ENCODE measurements at regions not wholly inside any gene's neighbourhood (a gene's known extent, or its start where the extent isn't known, plus 50 kb on each side); places are given as distances from the start of the nearest gene placed in this dataset.

DNA sequence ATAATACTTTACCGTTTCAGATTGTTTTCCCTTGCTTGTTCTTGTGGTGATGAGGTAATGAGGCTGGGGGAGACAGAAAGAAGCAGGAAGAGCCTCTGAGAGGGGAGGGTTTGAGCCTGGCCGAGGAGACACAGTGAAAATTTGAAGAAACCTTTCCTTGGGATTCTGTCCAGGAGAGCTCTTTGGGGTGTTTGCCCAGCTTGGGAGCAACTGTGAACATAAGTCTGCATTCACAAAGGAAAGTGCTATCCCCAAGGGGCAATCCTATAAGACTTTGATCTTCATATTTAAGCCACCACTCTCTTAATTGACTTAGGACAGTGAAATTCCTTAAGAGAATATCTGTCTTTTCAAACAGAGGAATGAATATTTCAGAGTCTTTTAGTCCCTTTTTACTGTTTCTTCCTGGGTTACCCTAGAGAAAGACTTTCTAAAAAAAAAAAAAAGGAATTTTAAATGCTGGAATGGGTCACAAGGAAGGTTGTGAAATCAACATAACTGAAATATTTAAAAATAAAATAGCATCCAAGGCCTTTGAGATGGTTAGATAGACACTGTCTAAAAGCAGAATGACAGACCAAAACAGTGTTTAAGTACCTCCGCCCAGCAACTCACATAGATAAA, 52.5 kb upstream of the STAM2 start:
- DNase-seq (ENCODE audit: low spot score) = peak; percentile 20

DNA sequence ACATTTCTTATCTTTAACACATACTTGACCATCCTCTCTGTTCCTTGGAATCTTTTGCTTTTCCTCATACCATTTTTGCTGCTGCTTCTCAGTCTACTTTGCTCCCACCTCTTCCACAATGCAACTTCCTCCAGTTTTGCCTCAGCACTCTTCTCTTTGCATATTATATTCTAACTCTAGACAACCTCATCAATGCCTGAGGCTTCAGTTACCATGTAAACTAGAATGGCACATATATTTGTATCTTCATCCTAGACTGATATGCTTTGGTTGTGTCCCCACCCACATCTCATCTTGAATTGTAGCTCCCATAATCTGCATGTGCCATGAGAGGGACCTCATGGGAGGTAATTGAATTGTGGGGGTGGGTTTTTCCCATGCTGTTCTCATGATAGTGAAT, 55.9 kb upstream of the STAM2 start:
- no peak for DNase-seq (ENCODE audit: low spot score)

DNA sequence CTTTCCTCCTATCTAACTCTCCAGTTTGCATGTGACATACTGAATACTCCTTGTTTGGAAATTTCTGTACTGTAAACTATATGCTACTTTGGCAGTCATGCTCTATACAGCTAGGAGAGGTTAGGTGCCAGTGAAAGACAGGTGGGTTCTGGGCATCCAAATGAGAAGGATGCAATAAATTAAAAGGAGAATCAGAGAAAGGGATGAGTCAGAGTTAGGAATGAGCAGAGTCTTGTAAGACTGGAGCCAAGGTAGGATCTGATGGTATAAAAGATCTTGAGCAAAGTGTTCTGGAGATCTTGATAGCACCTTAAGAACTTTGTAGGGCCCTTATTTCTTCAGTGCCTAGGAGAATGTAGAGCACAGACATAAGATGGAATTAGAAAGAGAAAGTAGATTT, 58.7 kb upstream of the STAM2 start:
- DNase-seq (ENCODE audit: low spot score) = no peak

DNA sequence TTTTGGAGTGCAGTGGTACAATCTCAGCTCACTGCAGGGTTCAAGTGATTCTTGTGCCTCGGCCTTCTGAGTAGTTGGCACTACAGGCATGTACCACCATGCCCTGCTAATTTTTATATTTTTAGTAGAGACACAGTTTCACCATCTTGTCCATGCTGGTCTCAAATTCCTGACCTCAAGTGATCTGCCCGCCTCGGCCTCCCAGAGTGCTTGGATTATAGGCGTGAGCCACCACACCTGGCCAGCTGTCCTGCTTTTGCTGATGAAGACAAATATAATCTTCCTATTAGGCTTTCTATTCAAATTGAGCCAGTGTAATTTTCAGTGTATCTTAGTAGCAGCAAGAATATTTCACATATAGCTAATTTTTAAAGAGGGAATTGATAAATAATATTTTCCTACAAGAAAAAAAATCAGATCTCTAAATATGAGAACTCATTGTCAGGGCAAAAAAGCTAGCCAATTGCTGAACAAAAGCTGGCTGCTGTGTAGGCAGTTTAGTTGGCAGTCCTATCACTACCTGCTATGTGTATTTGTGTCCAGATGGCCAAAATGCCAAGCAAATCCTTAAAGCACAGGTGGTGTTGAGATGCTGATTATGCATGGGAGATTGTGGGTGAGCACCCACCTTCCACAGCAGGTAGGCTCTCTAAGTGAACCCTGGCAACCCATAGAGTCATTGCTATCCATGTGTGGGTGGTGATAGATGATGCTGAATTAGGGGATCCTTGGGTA, 60.8 kb upstream of the STAM2 start:
- no peak for DNase-seq (ENCODE audit: low spot score)

DNA sequence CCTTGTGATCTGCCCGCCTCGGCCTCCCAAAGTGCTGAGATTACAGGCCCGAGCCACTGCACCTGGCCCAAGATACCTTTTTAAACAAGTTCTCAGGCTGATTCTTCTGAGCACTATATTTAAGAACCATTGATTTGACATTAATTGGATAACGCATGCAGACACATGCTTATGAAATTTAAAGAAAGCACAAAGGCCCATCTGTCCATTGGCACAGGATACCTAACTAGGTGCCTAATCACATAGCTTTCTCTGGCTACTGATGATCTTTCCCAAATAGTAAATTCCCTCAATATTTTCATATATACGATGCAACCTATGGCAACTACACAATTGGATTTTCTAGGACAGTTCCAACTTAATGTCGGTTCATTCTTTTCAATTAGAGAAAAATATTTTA, 62.5 kb upstream of the STAM2 start:
- no peak for DNase-seq (ENCODE audit: low spot score)

DNA sequence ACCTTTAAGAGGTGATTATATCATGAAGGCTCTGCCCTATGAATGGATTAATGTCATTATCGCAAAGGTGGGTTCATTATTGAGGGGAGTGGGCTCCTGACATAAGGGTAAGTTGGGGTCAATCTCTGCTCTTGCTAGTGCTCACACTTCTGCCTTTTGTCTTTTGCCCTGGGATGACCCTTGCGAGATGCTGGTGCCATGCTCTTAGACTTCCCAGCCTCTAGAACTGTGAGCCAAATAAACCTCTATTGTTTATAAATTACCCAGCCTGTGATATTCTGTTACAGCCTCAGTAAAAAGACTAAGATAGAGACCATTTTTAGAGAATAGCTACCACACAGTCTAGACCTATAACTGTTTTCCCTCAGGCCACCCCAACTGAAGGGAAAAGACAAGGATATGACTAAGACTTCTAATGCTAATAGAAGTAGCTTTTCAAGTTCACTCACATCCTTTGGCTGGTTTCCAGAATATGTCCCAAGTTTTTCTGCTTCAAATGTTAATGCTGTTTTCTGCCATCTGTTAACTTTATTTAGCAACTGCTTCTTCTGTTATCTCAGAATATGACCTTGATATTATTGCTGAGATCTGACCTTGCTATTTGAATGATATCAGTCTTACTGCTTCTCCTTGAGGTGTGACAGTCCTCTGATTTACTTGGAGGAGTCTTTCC, 65.1 kb upstream of the STAM2 start:
- DNase-seq (ENCODE audit: low spot score) = peak; percentile 8

DNA sequence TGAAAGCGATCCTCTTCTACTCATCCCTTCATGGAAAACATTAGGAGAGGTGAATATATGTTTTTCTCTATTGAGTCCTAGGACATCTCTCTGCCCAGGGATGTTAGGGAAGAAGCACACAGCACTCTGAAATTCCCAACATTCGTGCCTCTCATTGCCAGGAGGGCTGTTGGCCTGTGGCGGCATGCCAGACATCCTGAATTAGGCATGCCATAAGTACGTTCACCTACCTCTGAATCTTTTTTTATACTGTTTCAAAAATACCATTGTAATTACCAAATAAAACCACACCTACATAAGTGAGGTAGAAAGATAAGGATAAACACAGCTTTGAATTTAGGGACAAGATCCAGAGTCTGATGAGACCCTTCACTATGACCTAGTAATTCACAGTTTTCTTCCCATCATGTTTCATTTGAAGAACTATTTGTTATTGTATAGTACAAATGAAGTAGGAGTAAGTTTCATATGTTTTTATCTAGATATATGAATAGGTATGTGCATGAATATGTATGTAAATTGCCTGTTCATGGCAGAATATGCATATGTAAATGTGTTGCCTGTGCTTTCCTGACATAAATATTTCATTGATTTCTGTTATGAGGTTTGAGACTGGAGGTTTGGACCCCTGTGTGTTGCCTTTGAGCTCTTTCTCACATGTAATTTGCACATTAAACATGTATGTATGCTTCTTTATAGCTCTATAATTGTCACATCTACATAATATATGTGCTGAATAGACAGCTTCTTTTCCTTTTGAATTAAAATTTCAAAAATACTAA, 66.6 kb upstream of the STAM2 start:
- no peak for DNase-seq (ENCODE audit: low spot score)

DNA sequence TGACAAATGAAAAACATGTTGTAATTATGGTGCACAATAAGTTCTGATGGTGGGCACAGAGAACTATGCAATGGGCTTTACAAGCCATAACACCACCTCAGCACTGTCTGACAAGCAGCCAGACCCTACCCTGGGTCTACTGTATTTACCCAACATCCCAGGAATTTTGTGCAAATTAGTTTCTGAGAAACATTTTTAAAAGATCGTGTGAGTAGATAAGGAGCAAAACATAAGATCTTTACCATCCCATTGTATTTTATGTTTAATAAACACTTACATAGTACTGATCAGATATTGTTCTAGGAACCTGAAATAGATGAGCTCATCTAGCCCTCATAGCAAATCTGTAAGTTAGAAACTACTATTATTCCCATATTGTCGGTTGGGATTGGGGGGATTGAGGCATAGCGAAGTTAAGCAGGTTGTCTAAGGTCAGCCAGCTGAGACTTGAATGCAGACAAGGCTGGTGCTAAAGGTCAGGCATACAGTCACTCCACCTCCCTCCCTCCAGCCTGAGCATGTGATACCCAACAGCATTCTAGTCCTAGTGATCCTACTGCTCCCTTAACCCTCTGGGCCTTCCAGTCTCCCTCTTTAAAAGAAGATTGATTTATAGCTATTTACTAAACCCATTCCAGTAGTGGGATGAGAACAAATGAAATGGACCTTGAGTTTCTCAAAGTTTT, 67.4 kb upstream of the STAM2 start:
- no peak for DNase-seq (ENCODE audit: low spot score)

DNA sequence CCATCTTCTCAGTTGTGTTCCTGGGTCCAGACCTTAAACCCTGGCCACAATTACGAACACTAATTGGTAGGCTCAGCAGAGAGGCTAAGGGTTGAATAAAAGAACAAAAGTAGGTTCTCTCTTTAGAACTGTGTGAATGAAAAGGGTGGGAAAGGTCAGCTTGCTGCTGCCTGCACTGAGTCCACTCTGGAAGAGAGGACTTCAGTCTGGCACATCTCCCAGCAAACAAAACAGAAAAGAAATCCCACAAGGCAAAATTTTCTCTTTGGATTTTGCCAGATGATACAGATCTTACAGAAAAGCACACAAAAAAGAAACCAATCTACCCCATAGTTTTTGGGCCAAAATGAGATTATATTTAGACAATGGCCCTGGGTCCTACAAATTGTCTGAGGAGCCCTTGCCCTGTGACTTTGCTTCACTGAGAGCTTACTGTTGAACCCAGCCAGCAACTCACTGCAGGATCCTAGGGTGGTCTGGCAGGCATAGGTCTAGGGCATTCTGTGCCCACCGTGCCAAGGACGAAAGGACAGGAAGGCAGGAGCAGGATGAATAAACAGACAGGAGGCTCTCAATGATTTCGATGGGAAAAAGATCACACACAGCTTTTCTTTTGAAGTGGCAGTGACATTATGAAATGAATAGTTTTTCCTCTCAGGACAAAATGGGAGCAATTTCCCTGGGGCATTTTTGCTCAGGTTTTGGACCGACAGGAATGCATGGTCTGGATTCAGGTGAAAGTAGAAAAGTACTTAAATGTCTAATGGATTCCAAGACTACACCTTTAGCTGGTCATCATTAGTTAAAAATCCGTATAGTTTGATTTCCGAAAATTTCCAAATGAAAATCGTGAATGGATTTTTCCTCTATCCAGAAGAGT, 68.4 kb upstream of the STAM2 start:
- DNase-seq (ENCODE audit: low spot score) = no peak

DNA sequence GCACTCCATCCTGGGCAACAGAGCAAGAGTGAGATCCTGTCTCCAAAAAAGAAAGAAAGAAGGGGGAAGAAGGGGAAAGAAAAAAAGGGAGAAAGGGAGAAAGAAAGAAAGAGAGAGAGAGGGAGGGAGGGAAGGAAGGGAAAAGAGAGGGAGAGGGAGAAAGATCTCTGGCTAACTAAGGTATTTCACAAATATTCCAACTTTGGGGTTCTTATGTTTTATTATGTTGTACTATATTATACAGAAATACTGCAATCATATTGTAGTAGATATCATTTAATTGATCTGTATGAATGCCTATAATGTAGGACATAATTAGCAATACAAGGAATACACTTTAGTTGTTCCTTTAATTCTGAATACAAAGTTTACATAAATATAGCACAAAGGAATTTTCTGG, 70.1 kb upstream of the STAM2 start:
- DNase-seq (ENCODE audit: low spot score) = no peak

DNA sequence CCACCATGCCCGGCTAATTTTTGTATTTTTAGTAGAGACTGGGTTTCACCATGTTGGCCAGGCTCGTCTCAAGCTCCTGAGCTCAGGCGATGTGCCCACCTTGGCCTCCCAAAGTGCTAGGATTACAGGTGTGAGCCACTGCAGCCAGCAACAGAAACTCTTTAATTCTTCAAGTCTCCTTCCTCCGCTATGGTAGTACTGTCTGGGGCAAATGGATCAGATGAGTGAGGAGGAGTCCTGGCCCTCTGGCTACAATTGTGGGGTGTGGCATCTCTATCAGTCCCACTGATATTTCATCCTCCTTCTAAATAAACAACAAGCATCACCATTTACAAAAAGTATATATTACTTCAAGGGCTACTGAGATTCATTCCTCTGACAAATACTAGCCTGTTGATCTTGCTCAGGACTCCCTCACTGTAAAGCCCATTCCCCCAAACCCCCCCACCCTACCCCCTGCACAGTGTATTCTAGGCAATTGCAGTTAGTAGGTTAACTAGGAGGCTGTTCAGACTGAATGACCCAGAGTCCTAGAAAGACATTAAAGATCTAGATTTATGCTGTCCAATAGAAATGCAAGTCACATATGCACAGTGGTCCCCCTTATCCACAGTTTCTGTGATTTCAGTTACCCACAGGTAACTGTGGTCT, 71.2 kb upstream of the STAM2 start:
- no peak for DNase-seq (ENCODE audit: low spot score)

DNA sequence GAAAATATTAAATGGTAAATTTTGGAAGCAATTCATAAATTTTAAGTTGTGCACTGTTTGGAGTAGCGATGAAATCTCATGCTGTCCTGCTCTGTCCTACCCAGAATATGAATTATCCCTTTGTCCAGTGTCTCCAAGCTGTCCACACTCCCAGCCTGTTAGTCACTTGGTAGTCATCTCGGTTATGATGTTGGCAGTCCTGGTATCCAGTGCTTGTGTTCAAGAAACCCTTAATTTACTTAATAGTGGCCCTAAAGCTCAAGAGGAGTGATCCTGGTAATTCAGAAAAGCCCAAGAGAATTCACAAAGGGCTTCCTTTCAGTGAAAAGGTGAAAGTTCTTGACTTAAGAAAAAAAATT, 71.8 kb upstream of the STAM2 start:
- DNase-seq (ENCODE audit: low spot score) = peak; percentile 48

DNA sequence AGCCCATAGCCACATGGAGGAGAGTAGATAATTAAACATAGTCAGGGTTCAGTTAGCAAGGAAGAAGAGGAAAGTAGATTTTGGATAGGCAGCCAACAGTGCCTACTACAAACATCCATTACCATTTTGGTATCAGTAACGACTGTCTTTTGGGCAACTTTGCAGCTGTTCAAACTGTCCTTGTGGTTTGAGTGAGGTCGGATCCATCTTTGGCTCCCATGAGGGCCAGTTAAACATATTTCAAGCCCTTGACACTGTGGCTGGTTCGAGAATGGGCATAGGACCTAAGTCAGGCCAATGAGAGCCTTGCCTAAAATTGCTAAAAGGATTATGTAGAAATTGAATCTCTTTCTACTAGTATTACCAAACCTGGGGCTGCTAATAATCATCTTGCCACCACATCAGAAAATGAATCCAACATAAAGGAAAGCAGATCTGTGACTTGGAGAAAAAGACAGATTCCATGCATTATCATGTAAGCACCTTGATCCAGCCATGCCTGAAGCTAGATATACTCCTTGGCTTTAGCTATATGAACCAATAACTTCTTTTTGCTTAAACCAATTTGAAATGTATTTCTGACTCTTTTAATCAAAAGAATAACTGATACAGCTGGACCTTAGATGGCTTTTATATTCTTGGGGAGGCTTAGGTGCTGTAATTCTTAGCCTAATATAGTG, 75.0 kb upstream of the STAM2 start:
- DNase-seq (ENCODE audit: low spot score) = no peak

DNA sequence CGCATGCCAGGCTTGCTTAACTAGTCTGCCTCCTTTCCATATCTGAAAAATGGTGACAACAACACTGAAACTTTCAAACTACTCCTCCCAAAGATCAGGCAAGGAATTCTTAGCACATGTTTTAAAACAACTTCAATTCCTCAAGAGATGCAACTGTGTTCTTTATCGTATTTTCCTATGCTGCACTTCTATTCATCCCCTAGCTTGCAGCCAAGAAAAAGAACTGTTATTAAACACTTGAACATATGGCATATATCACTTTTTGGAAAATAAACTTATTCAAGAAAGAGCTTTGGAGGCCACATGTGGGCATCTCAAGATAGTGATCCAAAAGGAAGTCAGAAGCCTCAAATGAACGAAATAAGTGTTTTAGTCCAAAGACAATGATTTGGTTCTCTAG, 75.6 kb upstream of the STAM2 start:
- DNase-seq (ENCODE audit: low spot score) = no peak

DNA sequence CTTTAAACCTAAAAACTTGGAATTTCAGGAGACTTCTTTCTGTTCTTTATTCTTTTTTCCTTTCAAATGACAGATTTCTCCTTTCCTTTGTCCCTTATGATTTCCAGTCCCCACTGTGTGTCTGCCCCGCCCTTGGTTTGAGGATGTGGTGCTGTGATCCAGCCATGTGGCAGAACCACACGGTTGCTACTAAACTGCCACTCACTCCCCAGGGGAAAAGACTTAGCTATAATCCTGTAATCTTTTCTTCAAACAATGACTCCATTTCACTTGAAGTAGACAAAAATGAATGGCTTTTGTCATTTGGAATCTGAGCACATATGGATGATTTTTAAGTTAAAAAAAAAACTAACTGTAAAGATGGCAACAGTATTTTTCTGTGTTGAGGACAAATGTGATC, 76.2 kb upstream of the STAM2 start:
- peak; percentile 3 for DNase-seq (ENCODE audit: low spot score)

DNA sequence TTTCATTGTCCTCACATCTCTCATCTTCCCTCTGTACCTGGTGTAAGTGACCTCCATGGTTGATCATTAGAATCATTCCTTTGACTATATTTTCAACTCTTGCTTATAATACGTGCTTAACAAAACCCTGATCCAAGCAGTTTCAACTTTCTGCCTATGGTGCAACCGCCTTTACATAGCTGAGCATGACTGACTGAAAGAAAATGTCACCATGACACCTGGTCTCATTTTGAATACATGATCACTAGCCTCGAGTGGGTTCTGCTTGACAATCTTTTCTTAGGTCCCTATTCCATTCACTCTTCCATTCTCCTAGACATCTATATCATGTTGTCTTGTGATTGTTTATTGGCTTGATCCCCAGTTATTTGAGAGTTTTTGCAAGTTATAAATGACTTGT, 78.9 kb upstream of the STAM2 start:
- no peak for DNase-seq (ENCODE audit: low spot score)

DNA sequence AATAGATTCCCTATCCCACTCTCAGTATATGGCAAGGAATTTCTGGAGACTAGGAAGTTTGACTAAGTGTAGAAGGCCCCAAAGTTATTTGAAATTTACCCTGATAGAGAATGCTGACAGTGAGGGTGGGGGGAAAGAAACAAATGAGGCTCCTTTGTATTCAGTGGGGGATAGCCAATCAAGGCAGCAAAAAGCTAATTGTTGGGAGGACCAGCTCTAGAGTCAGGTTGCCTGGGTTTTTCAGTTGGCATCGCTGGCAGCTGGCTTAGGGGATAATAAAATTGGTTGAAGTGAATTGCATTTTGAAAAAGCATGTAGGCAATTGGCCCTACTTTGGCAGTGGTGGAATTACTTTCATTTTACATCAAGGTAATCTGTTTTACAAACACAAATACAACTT, 79.4 kb upstream of the STAM2 start:
- no peak for DNase-seq (ENCODE audit: low spot score)

DNA sequence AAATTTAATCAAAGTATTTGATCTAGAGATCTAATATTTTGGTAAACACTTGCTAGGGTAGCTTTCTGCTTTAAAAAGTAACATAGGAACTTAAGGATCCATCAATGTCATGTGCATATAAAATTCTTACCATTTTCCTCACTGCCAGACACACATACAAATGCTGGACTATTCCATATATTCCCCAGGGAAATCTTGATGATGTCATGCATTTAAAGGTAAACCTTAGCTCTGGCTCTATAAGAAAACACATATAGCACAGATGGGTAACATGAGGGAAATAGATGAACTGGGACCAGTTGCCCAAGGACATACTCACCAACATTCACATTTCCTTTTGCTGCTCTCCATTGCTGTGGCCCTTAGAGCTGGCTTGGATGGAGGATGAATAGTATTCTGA, 79.1 kb upstream of the FMNL2 start:
- no peak for DNase-seq (ENCODE audit: low spot score)

DNA sequence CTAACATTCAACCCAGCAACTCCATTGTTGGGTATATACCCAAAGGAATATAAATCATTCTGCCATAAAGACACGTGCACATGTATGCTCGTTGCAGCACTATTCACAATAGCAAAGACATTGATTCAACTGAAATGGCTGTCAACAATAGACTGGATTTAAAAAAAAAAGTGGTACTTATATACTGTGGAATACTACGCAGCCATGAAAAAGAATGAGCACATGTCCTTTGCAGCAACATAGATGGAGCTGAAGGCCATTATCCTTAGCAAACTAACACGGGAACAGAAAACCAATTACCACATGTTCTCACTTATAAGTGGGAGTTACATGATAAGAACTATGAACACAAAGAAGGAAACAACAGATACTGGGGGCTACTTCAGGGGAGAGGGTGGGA, 74.0 kb upstream of the FMNL2 start:
- no peak for DNase-seq (ENCODE audit: low spot score)

DNA sequence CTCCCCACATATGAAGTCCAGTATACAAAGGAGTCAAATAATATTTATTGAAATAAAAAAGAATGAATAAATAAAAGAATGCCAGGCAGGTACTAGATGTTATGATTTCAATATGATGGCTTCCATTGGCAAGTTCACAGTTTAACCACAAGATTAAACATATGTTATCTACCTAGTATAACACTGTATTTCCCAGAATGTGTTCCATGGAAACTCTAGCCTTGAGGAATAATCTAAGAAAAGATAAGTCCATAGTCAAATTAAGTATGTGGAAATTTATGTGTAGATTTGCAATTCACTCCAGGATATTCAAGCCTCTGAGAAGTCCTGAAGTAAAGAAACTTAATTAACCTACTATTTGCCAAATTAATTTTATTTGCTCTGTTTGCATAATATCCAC, 71.1 kb upstream of the FMNL2 start:
- no peak for DNase-seq (ENCODE audit: low spot score)
